HEK293T (cell line): ENCODE measurements at regions not wholly inside any gene's neighbourhood (a gene's known extent, or its start where the extent isn't known, plus 50 kb on each side); places are given as distances from the start of the nearest gene placed in this dataset.
"Not testable (repeated sequence)": the region's sequence is repeated elsewhere in the genome, so short reads cannot be mapped to it uniquely, and the experiment has no call there.

Source experiments
- ELF4 ChIP-seq: fragments of 450-650 bp; IDR thresholded peaks from 2 replicates; pipeline ENCODE4 v1.6.1; 2017; ENCODE audit warnings: antibody characterized with exemption
- FOXA1 ChIP-seq: fragments of 450-650 bp; IDR thresholded peaks from 2 replicates; pipeline ENCODE4 v1.6.1; 2016; ENCODE audit warnings: mild to moderate bottlenecking
- FOXK2 ChIP-seq: fragments of 450-650 bp; IDR thresholded peaks from 2 replicates; pipeline ENCODE4 v1.6.1; 2016; ENCODE audit warnings: mild to moderate bottlenecking
- NFRKB ChIP-seq: fragments of 450-650 bp; IDR thresholded peaks from 2 replicates; pipeline ENCODE4 v1.6.1; 2016; ENCODE audit warnings: mild to moderate bottlenecking, moderate library complexity
- SP1 ChIP-seq: fragments of 450-650 bp; IDR thresholded peaks from 2 replicates; pipeline ENCODE4 v1.6.1; 2017
- SUZ12 ChIP-seq: fragments of 450-650 bp; IDR thresholded peaks from 2 replicates; pipeline ENCODE4 v1.6.1; 2016; ENCODE audit warnings: mild to moderate bottlenecking
- ZNF384 ChIP-seq: fragments of 450-650 bp; IDR thresholded peaks from 2 replicates; pipeline ENCODE4 v1.6.1; 2016

DNA sequence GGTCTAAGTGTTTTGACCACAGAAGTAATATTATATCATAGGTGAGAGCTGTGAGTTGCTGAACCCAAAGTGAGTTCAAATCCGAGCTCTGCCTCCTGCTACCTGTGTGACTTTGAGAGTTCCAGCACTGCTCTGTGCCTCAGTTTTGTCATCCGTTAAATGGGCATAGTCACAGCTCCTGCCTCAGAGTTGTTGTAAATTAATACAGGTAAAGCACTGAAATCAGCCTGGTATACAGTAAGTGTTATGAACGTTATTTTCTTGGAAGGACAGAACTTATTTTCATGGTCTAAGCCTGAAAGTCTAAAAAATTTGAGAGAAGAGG, 65.4 kb upstream of the ZNF195 start:
- TF ChIP-seq SUZ12, NFRKB, ZNF384, ELF4, FOXA1, SP1, FOXK2: not testable (repeated sequence)
